Stimulated activated CD4-positive, alpha-beta T cell treated with anti-CD3 and anti-CD28 coated beads, Interleukin-2, amount 100 ng/mL, for 24 hours (primary cell): ENCODE measurements at regions not wholly inside any gene's neighbourhood (a gene's known extent, or its start where the extent isn't known, plus 50 kb on each side); places are given as distances from the start of the nearest gene placed in this dataset.
"Not testable (repeated sequence)": the region's sequence is repeated elsewhere in the genome, so short reads cannot be mapped to it uniquely, and the experiment has no call there.

Experiments
- DNase-seq, 2 donors: peaks; one replicate each; pipeline ENCODE4 v3.0.0-alpha.2; 2020

DNA sequence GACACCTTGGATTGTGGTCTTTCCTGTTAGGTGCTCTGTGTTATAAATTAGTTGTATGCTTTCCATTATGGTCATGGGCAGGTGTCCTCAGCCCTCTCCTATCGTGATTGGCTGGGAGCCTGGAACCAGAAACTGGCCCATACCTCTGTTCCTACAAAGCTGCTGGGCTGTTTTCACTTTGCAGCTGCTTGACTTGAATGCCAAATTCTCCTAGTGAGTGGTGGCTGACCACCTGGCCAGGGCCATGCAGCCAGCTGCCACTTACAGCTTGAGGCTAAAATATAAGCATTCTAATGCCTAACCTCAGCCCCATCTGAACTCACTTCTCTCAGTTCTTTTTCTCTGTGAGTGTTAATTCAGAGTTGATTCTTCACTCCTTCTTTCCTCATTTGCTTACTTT is 239.3 kb upstream of the GBE1 start:
- DNase-seq: no peak

DNA sequence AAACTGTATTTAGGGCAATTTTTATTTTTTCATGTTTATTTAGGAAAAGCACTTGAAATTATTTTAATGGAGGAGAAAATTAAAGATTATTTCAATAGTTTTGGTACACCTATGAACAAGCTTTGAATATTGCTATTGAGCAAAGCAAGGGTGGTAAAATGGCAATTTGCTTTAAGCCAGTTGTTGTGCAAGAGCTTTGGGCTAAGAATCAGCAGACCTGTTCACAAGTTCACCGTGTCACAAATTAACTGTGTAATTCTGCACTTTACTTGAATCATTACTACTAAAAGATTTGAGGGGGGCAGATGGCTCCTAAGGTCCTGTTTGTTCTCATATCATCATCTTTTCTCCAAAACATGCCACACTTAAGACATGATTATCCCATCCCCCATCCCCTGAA is 238.9 kb upstream of the GBE1 start:
- no peak for DNase-seq

DNA sequence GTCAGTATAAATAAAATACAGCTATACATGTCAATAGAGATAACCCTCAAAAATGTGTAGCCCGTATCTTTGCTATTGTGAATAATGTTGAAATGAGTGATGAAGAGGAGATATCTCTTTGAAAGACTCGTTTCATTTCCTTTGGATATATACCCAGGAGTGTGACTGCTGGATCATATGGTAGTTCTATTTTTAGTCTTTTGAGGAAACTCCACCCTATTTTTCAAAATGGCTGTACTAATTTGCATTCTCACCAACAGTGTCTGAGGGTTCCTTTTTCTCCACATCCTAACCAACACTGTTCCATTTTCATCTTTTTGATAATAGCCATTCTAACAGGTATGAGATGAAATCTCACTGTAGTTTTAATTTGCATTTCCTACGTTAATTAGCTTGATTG is 237.5 kb upstream of the GBE1 start:
- DNase-seq: no peak

- DNase-seq: no peak
Observed at GRCh38 chr3:81998139-81998755, 236.8 kb upstream of the GBE1 start.

DNA sequence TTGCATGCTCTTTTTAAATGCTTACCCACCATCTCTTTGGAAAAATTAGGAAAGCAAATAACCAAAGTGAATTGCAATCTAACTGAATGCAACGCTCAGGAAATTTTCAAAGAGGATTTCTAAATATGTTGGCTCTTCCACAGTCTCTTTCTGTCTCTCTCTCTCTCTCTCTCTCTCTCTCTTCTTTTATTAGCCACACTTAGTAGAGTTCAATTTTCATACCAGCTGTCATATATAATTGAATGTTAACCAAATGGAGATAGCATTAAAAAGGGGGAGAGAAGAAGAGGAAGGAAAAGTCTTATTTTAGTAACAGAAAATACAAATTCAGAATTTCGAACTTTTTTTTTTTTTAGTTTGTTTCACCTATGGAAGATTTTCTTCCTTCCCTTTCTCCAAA is 235.9 kb upstream of the GBE1 start:
- no peak for DNase-seq

GRCh38 chr3:81995329-81995728 is 233.9 kb upstream of the GBE1 start:
- DNase-seq: no peak

- DNase-seq: no peak
Observed at GRCh38 chr3:81989758-81990157, 228.3 kb upstream of the GBE1 start.

- DNase-seq: no peak
Observed at GRCh38 chr3:81989274-81989673, 227.8 kb upstream of the GBE1 start.

GRCh38 chr3:81987412-81987811 is 226.0 kb upstream of the GBE1 start:
- not testable (repeated sequence) for DNase-seq

DNA sequence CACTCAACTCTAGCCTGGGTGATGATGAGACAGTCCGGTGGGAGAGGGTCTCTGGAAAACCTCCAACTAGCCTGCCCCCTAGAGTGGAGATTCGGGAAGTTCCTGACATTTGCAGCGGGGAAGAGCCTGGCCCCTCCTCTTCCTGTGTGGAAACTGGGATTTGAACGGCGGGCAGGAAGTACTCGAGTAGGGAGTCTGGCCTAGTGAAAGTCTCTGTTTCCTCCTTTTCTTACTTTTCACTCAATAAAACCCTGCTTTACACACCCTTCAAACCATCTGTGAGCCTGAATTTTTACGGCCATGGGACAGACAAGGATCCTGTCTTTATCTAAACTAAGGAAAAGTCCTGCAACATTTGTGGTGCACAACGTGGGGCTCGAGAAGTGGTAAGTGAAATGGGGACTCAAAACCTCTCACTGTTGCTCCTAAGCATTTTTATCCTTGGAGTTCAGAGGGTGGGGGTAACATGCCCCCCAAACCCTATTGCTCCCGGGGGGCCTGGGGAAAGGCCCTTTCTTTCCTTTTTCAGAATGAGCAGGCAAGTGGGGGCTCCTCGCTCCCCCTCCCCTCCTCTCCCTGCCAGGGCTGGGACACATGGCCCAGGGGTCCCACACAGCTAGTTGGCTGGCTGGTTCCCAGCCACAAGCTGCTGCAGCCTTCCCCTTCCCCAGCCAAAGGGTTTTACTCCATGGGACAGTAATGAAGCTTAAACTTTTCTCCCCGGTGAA is 224.7 kb upstream of the GBE1 start:
- DNase-seq: no peak

- no peak for DNase-seq
Observed at GRCh38 chr3:81983382-81983781, 221.9 kb upstream of the GBE1 start.

DNA sequence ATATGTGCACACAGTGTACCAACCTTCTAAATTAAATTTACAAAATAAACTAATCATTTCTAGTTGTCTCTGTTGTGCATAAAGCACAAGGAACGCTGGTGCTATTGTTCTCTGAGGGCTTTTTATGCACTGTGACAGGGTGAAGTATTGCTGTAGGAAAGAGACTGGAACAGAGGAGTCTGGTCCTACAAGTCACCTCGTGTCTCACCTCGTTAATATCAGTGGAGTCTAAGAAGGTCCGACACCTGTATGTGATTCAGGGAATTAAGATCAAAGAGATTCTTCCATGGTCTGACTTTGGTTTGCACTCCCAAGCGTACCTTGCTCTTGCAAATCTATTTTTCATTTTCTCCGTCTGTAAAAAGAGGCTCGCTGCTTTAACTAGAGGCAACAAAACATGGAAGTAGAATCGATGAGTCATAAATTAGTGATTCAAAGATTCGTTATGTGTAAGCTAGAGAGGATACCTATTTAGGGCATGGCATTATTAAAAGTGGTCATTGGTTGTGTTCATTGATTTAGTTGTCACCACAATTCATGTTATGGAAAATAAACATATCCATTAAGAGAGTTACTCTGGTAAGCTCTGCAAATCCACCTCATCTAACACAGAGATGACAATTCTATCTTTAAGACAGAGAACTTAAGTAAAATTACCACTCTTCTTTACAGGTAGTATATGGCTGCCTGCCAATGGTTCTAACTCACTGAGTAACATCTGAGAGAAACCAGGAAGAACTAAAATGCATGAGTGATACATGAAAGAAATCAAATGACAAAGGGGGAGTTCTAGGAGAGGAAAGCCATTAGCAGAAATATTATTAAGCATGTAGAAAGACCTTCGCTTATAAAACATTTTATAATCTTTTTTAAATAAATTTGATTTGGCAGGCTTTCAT is 219.4 kb upstream of the GBE1 start:
- no peak for DNase-seq

GRCh38 chr3:81974751-81975150 is 213.3 kb upstream of the GBE1 start:
- no peak for DNase-seq

GRCh38 chr3:81968658-81969057 is 207.2 kb upstream of the GBE1 start:
- no peak for DNase-seq

GRCh38 chr3:81967393-81967792 is 205.9 kb upstream of the GBE1 start:
- DNase-seq: no peak

DNA sequence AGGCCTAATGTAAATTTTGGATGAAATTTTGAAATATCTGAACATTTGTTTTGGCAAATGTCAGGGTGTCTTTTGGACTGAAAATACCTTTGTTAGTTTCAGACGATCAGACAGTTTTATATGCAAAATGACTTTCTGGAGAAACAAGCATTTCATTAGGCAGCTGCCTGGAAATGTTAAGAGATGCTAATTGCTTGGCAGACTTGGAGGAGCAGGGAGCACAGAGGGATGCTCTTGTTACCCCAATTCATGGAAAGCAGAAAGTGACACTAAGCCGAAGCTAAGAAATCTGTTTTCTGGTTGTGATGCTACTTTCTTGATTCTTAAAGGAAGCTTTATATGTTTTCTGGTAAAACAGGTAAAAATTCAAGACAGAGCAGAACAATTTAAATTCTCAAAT is 204.3 kb upstream of the GBE1 start:
- DNase-seq: no peak

GRCh38 chr3:81962396-81962795 is 201.0 kb upstream of the GBE1 start:
- no peak for DNase-seq

GRCh38 chr3:81958972-81959640 is 197.7 kb upstream of the GBE1 start:
- DNase-seq: no peak

DNA sequence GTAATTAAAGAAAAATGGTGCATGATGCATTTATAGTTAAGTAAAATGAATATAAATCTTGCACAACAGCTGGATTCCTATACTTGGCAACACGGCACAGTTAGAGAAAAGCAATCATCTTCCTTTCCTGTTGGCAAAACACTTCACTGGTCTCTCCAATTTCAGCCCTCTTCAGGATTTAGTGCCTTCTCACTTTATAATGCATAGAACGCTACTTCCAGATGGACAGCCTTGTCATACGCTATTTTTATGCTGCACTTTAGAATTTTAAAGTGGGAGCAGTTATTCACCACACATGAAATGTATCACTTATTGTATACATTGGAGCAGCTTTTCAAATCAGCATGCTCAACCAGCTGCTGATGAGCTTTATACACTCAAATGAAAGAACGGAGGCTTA is 194.4 kb upstream of the GBE1 start:
- DNase-seq: no peak

GRCh38 chr3:81953111-81953510 is 191.7 kb upstream of the GBE1 start:
- no peak for DNase-seq

DNA sequence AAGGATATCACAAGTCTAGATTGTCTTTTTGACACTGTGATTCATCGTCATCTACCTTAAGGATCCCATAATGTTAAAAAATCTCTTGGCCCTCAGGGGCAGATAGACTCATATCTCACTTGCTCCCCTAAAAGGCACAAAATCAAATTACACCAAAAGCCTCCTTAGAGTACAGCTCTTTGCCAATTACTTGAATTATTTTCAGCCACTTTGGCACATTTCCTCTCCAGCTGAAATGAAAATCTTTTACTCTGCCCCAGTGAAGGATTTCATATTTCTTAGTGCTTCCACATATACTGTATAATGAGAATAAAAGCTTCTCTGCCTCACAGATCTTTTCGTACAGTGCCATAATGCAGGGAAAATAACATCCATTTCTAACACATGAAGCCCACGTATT is 190.7 kb upstream of the GBE1 start:
- no peak for DNase-seq

DNA sequence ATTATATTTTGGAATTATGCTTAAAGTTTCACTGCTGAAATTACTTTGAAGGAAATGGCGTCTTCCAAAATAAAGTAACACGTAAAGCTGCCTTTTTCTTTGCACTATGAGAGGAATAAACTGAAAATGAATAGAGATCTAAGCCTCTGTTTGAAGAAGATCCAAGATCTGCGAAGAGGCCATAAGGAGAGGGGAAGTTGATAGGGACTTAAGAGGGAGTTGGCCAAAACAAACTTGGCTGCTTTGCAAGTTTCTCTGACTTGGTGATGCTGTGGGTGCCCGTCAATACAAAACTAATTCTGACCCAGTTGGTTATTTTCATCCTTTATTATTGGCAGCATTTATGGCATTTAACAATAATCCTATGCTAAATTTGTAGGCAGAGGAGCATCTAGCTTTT is 190.2 kb upstream of the GBE1 start:
- no peak for DNase-seq

DNA sequence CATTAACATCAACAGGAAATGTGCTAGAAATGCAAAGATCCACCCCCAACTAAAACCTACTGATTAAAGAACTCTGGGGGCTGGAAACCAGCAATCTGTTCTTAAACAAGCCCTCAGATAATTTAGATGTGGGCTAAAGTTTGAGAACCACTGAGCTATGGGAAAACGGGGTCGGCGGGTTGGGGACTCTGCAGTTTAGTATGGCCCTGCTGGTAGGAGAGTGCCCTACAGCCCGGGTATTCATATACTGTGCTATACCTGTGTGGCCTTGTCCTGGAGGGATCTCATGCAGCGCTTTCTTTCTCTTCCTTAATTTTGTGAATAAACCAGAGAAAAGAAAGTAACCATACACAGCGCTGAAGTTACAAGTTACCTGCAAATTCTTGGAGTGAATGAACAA is 189.7 kb upstream of the GBE1 start:
- DNase-seq: no peak
